HG02981 (cell line): ENCODE measurements at regions not wholly inside any gene's neighbourhood (a gene's known extent, or its start where the extent isn't known, plus 50 kb on each side); places are given as distances from the start of the nearest gene placed in this dataset.
"Not testable (repeated sequence)": the region's sequence is repeated elsewhere in the genome, so short reads cannot be mapped to it uniquely, and the experiment has no call there.

Experiments
- ATAC-seq: cut with Tn5 transposase; IDR thresholded peaks from one replicate; pipeline ENCODE4 v1.9.1; 2021; ENCODE audit warnings: mild to moderate bottlenecking, moderate library complexity; ENCODE audit not compliant: unreplicated experiment

DNA sequence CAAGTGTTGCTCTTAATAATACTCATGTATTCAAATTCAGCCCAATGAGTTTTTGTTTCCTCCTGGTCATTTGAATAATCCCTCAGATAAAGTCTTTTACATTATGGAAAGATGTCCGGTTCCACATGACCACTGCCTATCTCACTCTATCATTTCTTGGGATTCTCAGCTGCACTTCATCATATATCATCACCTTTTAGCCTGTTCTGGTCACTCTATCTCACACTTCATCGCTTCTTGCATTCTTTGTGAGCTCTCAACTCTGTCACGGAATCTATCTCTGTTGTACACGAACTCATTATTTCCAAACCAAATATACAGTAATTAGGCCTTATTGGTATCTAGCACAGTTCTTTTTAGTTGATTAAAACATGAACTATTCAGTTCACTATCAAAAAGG, 126.9 kb upstream of the HAND2 start:
- no peak for ATAC-seq

DNA sequence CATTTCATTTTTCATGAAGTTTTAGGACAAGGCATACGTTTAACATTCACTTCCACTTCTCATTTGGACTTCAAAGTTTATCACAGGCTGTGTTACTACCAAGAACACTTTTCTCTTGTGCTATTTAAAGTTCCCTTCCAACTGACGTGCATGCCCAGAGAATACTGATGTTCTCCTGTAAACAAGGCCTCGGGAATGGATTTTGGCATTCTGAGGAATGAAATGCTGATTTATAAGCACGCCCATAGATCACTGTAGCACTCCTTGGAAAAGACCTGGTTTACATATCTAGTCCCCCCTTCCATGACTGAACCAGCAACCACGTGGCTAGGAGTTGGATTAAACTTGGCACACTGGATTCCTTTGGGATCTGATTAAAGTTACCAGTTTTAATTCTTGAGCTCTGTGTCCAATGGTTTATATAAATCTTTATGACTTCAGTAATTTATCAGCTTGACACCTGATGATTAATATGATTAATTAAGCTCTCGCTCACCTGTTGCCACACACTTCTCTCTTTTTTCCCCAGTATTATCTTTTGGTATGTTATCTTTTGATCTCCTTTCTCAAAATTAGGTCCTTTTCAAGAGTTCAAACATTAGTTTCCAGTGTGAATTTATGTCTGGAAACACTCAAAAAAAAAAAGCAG, 122.4 kb upstream of the HAND2 start:
- no peak for ATAC-seq

DNA sequence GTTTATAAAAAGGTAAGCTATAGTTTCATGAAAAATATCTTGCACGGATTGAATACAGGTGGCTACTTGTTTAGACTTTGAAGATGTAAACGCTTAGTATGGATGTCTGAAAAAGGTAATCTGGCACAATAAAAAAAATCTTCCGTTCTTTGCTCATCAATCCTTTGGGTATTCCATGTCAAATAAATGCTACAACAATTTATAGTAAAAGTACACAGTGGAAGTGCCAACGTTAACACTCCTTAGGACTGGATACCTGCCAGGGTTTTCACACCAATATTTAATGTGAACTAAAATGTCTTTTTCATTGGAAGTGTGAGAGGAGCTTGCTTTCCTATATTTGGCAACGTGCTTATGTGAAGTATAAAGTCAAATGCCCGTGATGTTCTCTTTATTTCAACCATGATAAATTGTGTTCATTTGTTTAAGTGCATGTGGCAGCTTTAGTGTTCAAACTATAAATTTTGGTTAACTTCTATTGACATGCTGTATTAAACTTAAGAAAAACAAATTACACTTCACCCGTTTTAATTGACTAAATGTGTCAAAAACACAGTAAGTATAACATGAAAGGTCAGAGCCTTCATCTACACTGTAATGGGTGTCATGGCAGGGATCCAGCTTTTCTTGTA, 121.7 kb upstream of the HAND2 start:
- ATAC-seq, result no peak

DNA sequence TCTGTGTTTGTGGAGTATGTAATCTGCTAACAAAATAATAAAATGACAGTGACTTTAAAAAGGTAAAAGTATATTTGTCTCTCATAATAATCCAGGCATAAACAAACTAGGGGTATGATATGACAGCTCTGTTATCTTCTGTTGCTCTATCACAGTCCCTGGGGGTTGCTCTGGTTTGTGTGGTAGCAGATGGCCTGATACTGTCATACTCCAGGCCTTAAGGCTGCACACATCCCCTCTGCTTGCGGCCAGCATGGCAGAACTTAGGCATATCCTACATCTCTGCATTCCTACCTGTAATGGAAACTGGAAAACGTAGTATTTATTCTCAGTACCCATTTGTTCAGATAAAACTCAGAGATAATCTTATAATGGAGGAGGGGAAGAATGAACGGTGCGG, 117.9 kb upstream of the HAND2 start:
- ATAC-seq, result no peak

DNA sequence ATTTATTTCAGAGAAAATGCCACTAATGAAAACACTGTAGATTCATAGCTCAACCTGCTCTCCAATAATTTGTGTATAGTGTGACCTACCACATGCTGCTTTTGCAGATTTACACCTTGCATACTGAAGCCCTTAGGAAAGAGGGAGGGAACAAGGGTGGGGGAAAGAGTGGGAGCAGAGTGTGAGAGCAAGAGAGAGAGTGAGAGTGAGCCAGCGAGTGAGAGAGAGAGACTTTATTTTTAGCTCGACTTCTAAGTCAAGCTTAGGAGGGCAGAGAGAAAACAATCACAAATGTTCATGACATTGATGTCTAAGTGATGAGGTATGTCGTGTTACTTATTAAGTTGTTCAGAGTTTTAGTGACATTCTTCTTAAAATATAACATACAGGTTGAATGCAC, 112.5 kb upstream of the HAND2 start:
- ATAC-seq, result no peak

DNA sequence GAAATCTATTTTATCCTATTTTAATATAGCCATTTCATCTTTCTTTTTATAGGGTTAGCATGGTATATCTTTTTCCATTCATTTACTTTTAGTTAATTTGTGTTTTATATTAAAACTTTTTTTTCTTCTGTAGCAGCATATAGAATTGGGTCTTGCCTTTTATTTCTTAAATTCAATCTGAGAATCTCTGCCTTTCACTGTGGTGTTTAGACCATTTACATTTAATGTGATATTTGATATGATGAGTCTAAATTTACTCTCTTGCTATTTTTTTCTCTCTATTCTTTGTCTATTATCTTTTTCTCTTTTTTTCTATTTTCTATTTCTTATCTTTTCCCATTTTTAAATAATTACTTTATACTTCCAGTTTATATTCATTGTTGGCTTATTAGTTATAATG, 105.4 kb upstream of the HAND2 start:
- ATAC-seq, result no peak

DNA sequence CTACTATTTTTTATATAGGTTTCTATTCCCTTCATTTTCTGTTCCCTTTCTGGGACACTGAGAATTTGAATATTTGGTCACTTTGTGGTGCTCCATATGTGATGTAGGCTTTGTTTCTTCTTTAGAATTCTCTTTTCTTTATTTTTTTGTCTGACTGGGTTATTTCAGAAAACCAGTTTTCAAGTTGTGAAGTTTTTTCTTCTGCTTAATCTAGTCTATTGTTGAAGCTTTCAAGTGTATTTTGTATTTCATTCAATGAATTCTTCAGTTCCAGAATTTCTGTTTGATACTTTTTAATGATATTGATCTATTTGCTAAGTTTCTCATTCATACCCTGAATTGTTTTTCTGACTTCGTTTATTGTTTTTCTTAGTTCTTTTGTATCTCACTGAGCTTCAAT, 96.2 kb upstream of the HAND2 start:
- ATAC-seq, result no peak

DNA sequence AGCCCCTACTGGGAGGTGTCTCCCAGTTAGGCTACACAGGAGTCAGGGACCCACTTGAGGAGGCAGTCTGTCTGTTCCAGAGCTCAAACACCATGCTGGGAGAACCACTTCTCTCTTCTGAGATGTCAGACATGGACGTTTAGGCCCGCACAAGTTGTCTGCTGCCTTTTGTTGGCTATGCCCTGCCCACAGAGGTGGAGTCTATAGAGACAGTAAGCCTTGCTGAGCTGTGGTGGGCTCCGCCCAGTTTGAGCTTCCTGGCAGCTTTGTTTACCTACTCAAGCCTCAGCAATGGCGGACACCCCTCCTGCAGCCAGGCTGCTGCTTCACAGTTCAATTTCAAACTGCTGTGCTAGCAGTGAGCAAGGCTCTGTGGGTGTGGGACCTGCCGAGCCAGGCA, 88.6 kb upstream of the HAND2 start:
- not testable (repeated sequence) for ATAC-seq

DNA sequence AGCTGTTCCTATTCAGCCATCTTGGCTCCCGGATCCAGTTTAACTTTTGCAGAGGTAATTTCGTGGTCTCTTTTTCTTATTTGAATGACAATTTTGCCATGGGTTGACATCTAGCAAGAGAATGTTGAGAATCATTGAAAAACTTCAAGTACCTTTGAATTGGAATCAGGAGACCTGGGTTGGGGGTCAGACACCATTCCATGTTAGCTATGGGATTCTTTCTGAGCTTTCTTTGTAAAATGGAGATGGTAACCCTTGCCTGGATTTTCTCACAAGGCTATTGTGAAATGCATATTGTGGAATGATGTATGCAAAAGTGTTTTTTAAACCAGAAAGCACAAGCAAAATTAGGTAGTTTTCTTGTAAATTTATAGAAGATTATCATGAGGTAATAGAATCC, 79.1 kb upstream of the HAND2 start:
- ATAC-seq, result no peak

DNA sequence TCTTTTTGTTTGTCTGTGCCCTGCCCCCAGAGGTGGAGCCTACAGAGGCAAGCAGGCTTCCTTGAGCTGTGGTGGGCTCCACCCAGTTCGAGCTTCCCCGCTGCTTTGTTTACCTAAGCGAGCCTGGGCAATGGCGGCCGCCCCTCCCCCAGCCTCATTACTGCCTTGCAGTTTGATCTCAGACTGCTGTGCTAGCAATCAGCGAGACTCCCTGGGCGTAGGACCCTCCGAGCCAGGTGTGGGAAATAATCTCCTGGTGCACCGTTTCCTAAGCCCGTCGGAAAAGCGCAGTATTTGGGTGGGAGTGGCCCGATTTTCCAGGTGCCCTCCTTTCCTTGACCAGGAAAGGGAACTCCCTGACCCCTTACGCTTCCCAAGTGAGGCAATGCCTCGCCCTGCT, 78.6 kb upstream of the HAND2 start:
- ATAC-seq, result not testable (repeated sequence)

DNA sequence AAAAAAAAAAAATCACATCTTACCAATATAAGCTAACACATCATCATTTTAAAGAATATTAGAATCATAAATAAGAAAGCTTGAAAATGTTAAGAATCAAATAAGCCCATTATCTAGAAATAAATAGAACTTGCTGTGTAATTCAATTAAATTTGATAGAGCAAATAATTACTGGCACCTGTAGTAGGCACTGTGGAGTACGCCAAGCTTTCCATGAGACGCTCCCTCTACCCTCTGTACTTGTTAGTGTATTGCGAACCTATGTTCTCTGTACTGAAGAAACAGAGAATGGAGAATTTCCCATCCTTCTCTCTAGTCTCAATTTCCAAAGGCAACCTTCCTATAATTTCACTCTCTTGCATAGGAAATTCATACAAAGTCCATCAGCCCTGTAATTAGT, 61.7 kb upstream of the HAND2 start:
- no peak for ATAC-seq

DNA sequence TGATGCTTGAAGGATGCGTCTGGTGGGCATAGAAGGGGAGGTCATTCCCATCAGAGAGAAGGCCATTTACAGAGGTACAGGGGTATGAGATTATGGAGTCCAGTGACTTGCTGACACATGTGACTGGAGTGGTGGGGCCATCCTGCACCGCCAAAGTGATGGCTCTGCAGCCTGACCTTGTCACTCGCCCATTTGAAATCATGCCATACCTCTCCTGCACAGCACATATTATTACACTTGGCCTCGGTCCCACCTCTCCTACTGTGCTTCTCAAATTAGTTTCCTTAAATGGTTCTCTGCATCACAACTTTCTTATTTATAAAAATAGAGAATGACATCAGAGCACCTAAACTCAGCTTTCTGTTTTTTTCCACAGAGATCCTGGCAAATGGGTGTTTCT, 60.7 kb upstream of the HAND2 start:
- ATAC-seq, result no peak

DNA sequence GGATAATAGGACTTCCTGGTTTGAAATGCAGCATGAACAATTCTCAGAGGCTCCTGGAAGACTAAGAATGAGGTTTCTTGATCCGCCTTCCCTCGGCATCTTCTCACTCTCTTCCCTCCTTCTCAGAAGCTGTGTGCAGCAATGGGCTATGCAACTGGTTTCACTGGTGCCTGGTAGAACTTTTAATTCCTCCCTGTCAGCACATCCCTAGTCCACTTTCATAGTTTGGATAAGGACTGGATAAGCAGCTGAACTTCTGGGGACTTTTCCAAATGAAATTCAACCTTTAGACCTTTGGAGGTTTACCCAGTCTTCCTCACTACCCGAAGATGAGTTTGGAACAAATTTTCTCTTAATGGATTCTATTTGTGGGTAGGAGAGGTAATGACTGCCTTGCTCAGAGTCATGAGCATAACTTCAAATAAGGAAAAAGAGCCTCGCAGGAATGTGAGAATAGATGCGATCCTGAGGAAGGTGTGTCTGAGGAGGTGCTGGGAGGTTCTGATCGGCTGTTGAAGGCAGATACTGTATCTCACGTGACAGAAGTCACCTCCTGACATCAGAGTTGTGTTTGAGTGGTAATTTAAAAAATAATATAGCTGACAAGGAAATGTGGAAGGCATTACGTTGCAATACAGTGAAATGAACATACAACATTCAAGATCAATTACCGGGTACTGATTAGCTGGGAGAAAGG, 56.0 kb upstream of the HAND2 start:
- ATAC-seq, result no peak

DNA sequence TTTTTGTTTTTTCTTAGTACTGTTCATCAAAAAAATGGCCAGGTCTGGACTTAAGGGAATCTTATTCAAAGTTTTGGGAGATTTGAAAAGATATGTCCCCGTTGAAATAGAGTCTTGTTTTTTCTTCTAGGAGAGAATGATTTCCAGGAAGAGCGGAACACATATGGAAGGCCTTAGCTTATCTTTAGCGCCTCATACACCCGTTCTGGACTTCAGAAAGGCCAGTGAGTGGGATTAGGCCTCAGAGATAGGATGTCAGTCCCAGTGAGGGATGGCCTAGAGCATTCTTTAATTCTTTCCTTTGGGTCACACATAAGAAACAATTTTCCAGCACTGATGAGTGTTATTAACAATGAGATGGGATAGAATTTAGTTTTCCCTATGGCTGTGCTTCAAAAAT, 54.5 kb upstream of the HAND2 start:
- no peak for ATAC-seq
